Adrenal gland (tissue), 5 donors: ENCODE measurements at regions not wholly inside any gene's neighbourhood (a gene's known extent, or its start where the extent isn't known, plus 50 kb on each side); places are given as distances from the start of the nearest gene placed in this dataset.

Experiments used
- CTCF ChIP-seq, 6 experiments: fragments of 450-650 bp in 4 of 6; fragments of 200-600 bp in 2 of 6; sonication (generic) in 1 of 6; IDR thresholded peaks; 1 replicate in 5 of 6; 2 replicates in 1 of 6; pipeline versions ENCODE4 v1.5.1 to v1.8.0; 2016 to 2021; ENCODE audit warnings: antibody characterized with exemption in 6 of 6, mild to moderate bottlenecking in 2 of 6, moderate library complexity in 1 of 6
- POLR2A ChIP-seq, 2 donors: fragments of 450-650 bp; IDR thresholded peaks; one replicate each; pipeline ENCODE4 v1.6.1; 2017; ENCODE audit warnings: antibody characterized with exemption in 2 of 2, mild to moderate bottlenecking in 2 of 2, moderate library complexity in 1 of 2
- donor health status: DM: no; HTN: no; CAD: no.

- TF ChIP-seq CTCF (IDR thresholded peaks at IDR 0.05) (no peak), POLR2A (IDR thresholded peaks at IDR 0.05) (no peak)
Observed at GRCh38 chr21:17708522-17709265, 96.0 kb upstream of the BTG3 start.
